Neuronal stem cell (in vitro differentiated cells): ENCODE measurements at regions not wholly inside any gene's neighbourhood (a gene's known extent, or its start where the extent isn't known, plus 50 kb on each side); places are given as distances from the start of the nearest gene placed in this dataset.

Experiments used
- DNase-seq: peaks from one replicate; pipeline ENCODE4 v3.0.0-alpha.2; 2013; ENCODE audit warnings: low spot score
- H2AFZ ChIP-seq: one replicate; pipeline ENCODE4 v1.6.1; 2013; ENCODE audit warnings: mild to moderate bottlenecking, low read length, inconsistent platforms
- H2AK5ac ChIP-seq: 2 replicates; pipeline ENCODE4 v1.6.1; 2013; ENCODE audit warnings: low read depth, mild to moderate bottlenecking, inconsistent platforms, low read length, moderate library complexity, mixed read lengths
- H2BK120ac ChIP-seq: 2 replicates; pipeline ENCODE4 v1.6.1; 2013; ENCODE audit warnings: low read depth, mild to moderate bottlenecking, inconsistent platforms, low read length, moderate library complexity, mixed read lengths
- H2BK12ac ChIP-seq: one replicate; pipeline ENCODE4 v1.6.1; 2013; ENCODE audit warnings: low read length, inconsistent platforms
- H2BK15ac ChIP-seq: 2 replicates; pipeline ENCODE4 v1.6.1; 2013; ENCODE audit warnings: mild to moderate bottlenecking, low read length, inconsistent platforms, mixed read lengths
- H2BK5ac ChIP-seq: one replicate; pipeline ENCODE4 v1.6.1; 2013; ENCODE audit warnings: inconsistent platforms, mild to moderate bottlenecking, low read length, moderate library complexity
- H3K14ac ChIP-seq: one replicate; pipeline ENCODE4 v1.6.1; 2013; ENCODE audit warnings: low read length, inconsistent platforms
- H3K18ac ChIP-seq: 2 replicates; pipeline ENCODE4 v1.6.1; 2013; ENCODE audit warnings: low read length, inconsistent platforms
- H3K23ac ChIP-seq: 2 replicates; pipeline ENCODE4 v1.6.1; 2013; ENCODE audit warnings: low read depth, mild to moderate bottlenecking, mixed read lengths, low read length, inconsistent platforms; ENCODE audit not compliant: poor library complexity
- H3K27ac ChIP-seq: replicated peaks from 3 replicates; pipeline ENCODE4 v1.5.1; 2013; ENCODE audit warnings: low read length, inconsistent platforms
- H3K27me3 ChIP-seq, 3 experiments: 2 replicates each; pipeline ENCODE4 v1.6.1; 2013; ENCODE audit warnings: low read length in 3 of 3, mild to moderate bottlenecking in 2 of 3, inconsistent platforms in 1 of 3, low read depth in 1 of 3, mixed read lengths in 1 of 3, moderate library complexity in 1 of 3; ENCODE audit not compliant: control insufficient read depth in 3 of 3, insufficient read depth in 3 of 3
- H3K36me3 ChIP-seq, 2 donors: replicated peaks in 1 of 2; 2 replicates each; pipeline ENCODE4 v1.6.1; 2013; ENCODE audit warnings: low read length in 2 of 2; ENCODE audit not compliant: control insufficient read depth in 2 of 2, insufficient read depth in 2 of 2
- H3K4ac ChIP-seq: 2 replicates; pipeline ENCODE4 v1.6.1; 2013; ENCODE audit warnings: inconsistent platforms, mild to moderate bottlenecking, low read length, moderate library complexity
- H3K4me1 ChIP-seq, 2 donors: 1 replicate in 1 of 2; 2 replicates in 1 of 2; pipeline ENCODE4 v1.6.1; 2013; ENCODE audit warnings: low read length in 2 of 2, low read depth in 1 of 2; ENCODE audit not compliant: control insufficient read depth in 2 of 2, insufficient read depth in 1 of 2
- H3K4me2 ChIP-seq: one replicate; pipeline ENCODE4 v1.6.1; 2013; ENCODE audit warnings: mild to moderate bottlenecking, low read length, inconsistent platforms; ENCODE audit not compliant: insufficient read depth, poor library complexity, severe bottlenecking
- H3K4me3 ChIP-seq, 2 donors: 2 replicates each; pipeline ENCODE4 v1.5.1; 2013; ENCODE audit warnings: low read length in 2 of 2, mild to moderate bottlenecking in 2 of 2, inconsistent platforms in 1 of 2, moderate library complexity in 1 of 2
- H3K79me1 ChIP-seq: one replicate; pipeline ENCODE4 v1.6.1; 2013; ENCODE audit warnings: low read depth, mild to moderate bottlenecking, inconsistent platforms, low read length, moderate library complexity
- H3K9ac ChIP-seq: one replicate; pipeline ENCODE4 v1.6.1; 2013; ENCODE audit warnings: mild to moderate bottlenecking, low read depth, low read length, inconsistent platforms; ENCODE audit not compliant: poor library complexity
- H3K9me3 ChIP-seq, 2 donors: replicated peaks in 1 of 2; 2 replicates each; pipeline versions ENCODE3 to v1.6.1; 2013; ENCODE audit warnings: low read length in 2 of 2, mild to moderate bottlenecking in 2 of 2, inconsistent platforms in 1 of 2, low read depth in 1 of 2, mixed read lengths in 1 of 2, moderate library complexity in 1 of 2; ENCODE audit not compliant: control insufficient read depth in 2 of 2, insufficient read depth in 1 of 2
- H4K8ac ChIP-seq: one replicate; pipeline ENCODE4 v1.6.1; 2013; ENCODE audit warnings: low read depth, mild to moderate bottlenecking, inconsistent platforms, low read length, moderate library complexity
- H4K91ac ChIP-seq: one replicate; pipeline ENCODE4 v1.6.1; 2013; ENCODE audit warnings: low read length, low read depth, mild to moderate bottlenecking, inconsistent platforms; ENCODE audit not compliant: poor library complexity
- WGBS, 2 donors: extraction: QIAGEN DNeasy Blood & Tissue Kit; methylation state at CpG; one replicate each; pipeline ENCODE4 v1.1.7; 2013; ENCODE audit warnings: missing lambda C conversion rate in 2 of 2, mixed read lengths in 1 of 2; ENCODE audit not compliant: insufficient read length in 2 of 2, insufficient replicate concordance in 1 of 2; ENCODE audit errors: extremely low coverage in 2 of 2; 5-methylcytosine and 5-hydroxymethylcytosine counted together

GRCh38 chr3:24843955-24844354, 349.3 kb upstream of the THRB start:
- H3K4me2 ChIP-seq, result no peak overlapping the region
- no peaks in the 10 kb centered on the region for H3K36me3 ChIP-seq
- no peak overlapping the region for H2BK15ac ChIP-seq
- no peak overlapping the region for H2AFZ ChIP-seq
- H3K4ac ChIP-seq, result no peak overlapping the region
- H2BK12ac ChIP-seq, result no peak overlapping the region
- H3K23ac ChIP-seq, result no peak overlapping the region
- H3K9ac ChIP-seq, result no peak overlapping the region
- no peaks in the 10 kb centered on the region for H3K79me1 ChIP-seq
- H3K4me3 ChIP-seq, result no peak overlapping the region
- no peaks in the 10 kb centered on the region for H3K27me3 ChIP-seq
- no peak overlapping the region for H3K27ac ChIP-seq
- peak overlapping the region; percentile 16 for H3K18ac ChIP-seq
- no peak overlapping the region for H2BK5ac ChIP-seq
- no peak overlapping the region for H2BK120ac ChIP-seq
- no peaks in the 10 kb centered on the region for H3K9me3 ChIP-seq
- WGBS, 2 donors, result no CpG with 5 or more reads among the region's 2 CpGs
- H2AK5ac ChIP-seq, result no peak overlapping the region
- no peak overlapping the region for H4K8ac ChIP-seq
- H3K14ac ChIP-seq, result no peak overlapping the region
- H4K91ac ChIP-seq, result no peak overlapping the region
- peaks cover 0 to 2% of the 10 kb centered on the region in 2 donors for H3K4me1 ChIP-seq
- no peak for DNase-seq

- H3K27me3 ChIP-seq, result no peaks in the 10 kb centered on the region
- H2AK5ac ChIP-seq, result no peak overlapping the region
- H3K79me1 ChIP-seq, result no peaks in the 10 kb centered on the region
- H3K36me3 ChIP-seq, result no peaks in the 10 kb centered on the region
- H3K27ac ChIP-seq, result no peak overlapping the region
- H2AFZ ChIP-seq, result no peak overlapping the region
- H2BK120ac ChIP-seq, result no peak overlapping the region
- no peak overlapping the region for H4K91ac ChIP-seq
- H3K9me3 ChIP-seq, result no peaks in the 10 kb centered on the region
- H3K23ac ChIP-seq, result no peak overlapping the region
- no peak overlapping the region for H2BK5ac ChIP-seq
- no peak overlapping the region for H4K8ac ChIP-seq
- peaks cover 0 to 2% of the 10 kb centered on the region in 2 donors for H3K4me1 ChIP-seq
- H3K4ac ChIP-seq, result no peak overlapping the region
- DNase-seq, result no peak
- no peak overlapping the region for H2BK15ac ChIP-seq
- H3K18ac ChIP-seq, result no peak overlapping the region
- no peak overlapping the region for H3K9ac ChIP-seq
- no peak overlapping the region for H3K4me2 ChIP-seq
- no peak overlapping the region for H3K14ac ChIP-seq
- no peak overlapping the region for H2BK12ac ChIP-seq
- WGBS, 2 donors, result no CpG with 5 or more reads among the region's 3 CpGs
- no peak overlapping the region for H3K4me3 ChIP-seq
Measured at GRCh38 chr3:24845524-24846155, 351.0 kb upstream of the THRB start.

GRCh38 chr3:24846286-24846860, 351.7 kb upstream of the THRB start:
- Histone ChIP-seq H3K4me2 (no peak overlapping the region), H3K23ac (no peak overlapping the region), H3K79me1 (no peaks in the 10 kb centered on the region), H3K4me1 (peaks cover 0 to 2% of the 10 kb centered on the region in 2 donors), H2AK5ac (no peak overlapping the region), H4K91ac (no peak overlapping the region), H3K4me3 (no peak overlapping the region), H4K8ac (no peak overlapping the region), H3K14ac (no peak overlapping the region), H3K27ac (no peak overlapping the region), H3K9me3 (no peaks in the 10 kb centered on the region), H2AFZ (no peak overlapping the region), H3K9ac (no peak overlapping the region), H3K27me3 (no peaks in the 10 kb centered on the region), H2BK12ac (no peak overlapping the region), H3K36me3 (no peaks in the 10 kb centered on the region), H2BK5ac (no peak overlapping the region), H3K4ac (no peak overlapping the region), H2BK15ac (no peak overlapping the region), H3K18ac (no peak overlapping the region), H2BK120ac (no peak overlapping the region)
- no CpG with 5 or more reads among the region's 1 CpG for WGBS, 2 donors
- no peak for DNase-seq

GRCh38 chr3:24850245-24850644, 355.6 kb upstream of the THRB start:
- no peak overlapping the region for H3K14ac ChIP-seq
- H3K27ac ChIP-seq, result no peak overlapping the region
- H3K4me2 ChIP-seq, result no peak overlapping the region
- H2BK5ac ChIP-seq, result no peak overlapping the region
- no peak overlapping the region for H2AK5ac ChIP-seq
- no CpG with 5 or more reads among the region's 2 CpGs for WGBS, 2 donors
- H4K8ac ChIP-seq, result no peak overlapping the region
- no peaks in the 10 kb centered on the region for H3K9me3 ChIP-seq
- H3K36me3 ChIP-seq, result no peaks in the 10 kb centered on the region
- H3K9ac ChIP-seq, result no peak overlapping the region
- no peak overlapping the region for H2BK15ac ChIP-seq
- no peak overlapping the region for H4K91ac ChIP-seq
- H3K4ac ChIP-seq, result no peak overlapping the region
- no peaks in the 10 kb centered on the region for H3K27me3 ChIP-seq
- no peaks in the 10 kb centered on the region for H3K79me1 ChIP-seq
- no peak overlapping the region for H3K4me3 ChIP-seq
- H3K23ac ChIP-seq, result no peak overlapping the region
- H3K4me1 ChIP-seq, result peaks cover 0 to 2% of the 10 kb centered on the region in 2 donors
- H2BK120ac ChIP-seq, result no peak overlapping the region
- no peak overlapping the region for H3K18ac ChIP-seq
- no peak overlapping the region for H2AFZ ChIP-seq
- DNase-seq, result no peak
- no peak overlapping the region for H2BK12ac ChIP-seq
